ENCODE measurements at regions not wholly inside any gene's neighbourhood (a gene's known extent, or its start where the extent isn't known, plus 50 kb on each side); places are given as distances from the start of the nearest gene placed in this dataset.

- TF ChIP-seq REST (IDR thresholded peaks at IDR 0.05; ENCODE audit: unreplicated experiment), result no peak
- TF ChIP-seq EZH2 (IDR thresholded peaks at IDR 0.05; ENCODE audit: low read depth, unreplicated experiment), result no peak
- no peak for TF ChIP-seq CTCF (conservative IDR thresholded peaks at IDR 0.05; ENCODE audit: low read depth in 2 of 2)
These were observed 92.3 kb downstream of the ETAA1 start for GRCh38 chr2:67489396-67489795.
